ENCODE measurements at regions not wholly inside any gene's neighbourhood (a gene's known extent, or its start where the extent isn't known, plus 50 kb on each side); places are given as distances from the start of the nearest gene placed in this dataset.

DNA sequence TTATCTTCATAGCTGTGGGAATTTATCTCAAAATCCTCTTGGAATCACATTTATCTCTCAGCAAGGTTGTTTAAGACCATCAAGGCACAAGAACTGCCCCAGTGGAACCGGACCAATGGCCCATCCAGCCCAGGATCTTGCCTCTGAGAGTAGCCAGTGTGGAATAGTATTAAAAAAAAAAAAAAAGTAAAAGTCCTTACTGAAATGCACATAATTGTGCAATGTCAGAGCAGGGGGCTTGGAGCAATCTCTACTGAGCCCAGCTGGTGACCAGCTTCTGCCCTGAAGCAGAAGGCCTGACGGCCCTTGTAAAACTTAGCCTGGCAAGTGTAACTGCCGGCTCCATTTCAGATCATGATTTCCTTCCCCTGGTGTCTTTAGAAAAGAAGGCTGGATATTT is 355.6 kb upstream of the PIK3C3 start:
- no peak for TF ChIP-seq TAF1 (IDR thresholded peaks at IDR 0.05; ENCODE audit: borderline replicate concordance, insufficient read depth, low read length)
- TF ChIP-seq REST (IDR thresholded peaks at IDR 0.05; ENCODE audit: insufficient read depth in 1 of 2, low read depth in 2 of 2, low read length in 2 of 2) = no peak

Measured in PFSK-1 (cell line).